ENCODE measurements at regions not wholly inside any gene's neighbourhood (a gene's known extent, or its start where the extent isn't known, plus 50 kb on each side); places are given as distances from the start of the nearest gene placed in this dataset.

GRCh38 chr1:214764502-214764901, 161.5 kb downstream of the CENPF start:
- no peak for TF ChIP-seq GATA2 (IDR thresholded peaks at IDR 0.05; ENCODE audit: low read depth, low read length)
- TF ChIP-seq GATA3 (IDR thresholded peaks at IDR 0.05; ENCODE audit: low read depth, low read length), result no peak
